ENCODE measurements at regions not wholly inside any gene's neighbourhood (a gene's known extent, or its start where the extent isn't known, plus 50 kb on each side); places are given as distances from the start of the nearest gene placed in this dataset.
"Not testable (repeated sequence)": the region's sequence is repeated elsewhere in the genome, so short reads cannot be mapped to it uniquely, and the experiment has no call there.

DNA sequence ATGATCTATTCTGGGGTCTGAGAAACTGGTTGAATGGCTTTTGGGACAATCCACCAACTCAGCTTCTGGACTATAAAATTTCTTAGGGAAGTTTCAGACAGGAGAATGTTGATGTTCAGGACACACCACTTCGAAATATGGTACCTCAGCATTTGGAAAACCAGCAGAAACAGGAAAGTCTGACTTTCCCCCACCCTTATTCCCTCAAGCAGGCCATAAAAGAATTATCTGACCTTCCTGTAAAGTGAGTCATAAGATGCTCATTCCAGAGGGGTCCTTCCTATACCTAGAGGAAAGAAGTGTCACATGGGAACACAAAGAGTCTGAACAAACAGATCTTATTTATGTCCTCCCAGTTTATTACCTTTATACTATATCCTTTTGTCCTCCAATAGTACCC is 415.0 kb downstream of the CPS1 start:
- Histone ChIP-seq H3K4me3 (no peak overlapping the region), H3K9me3 (no peaks in the 10 kb centered on the region), H3K27ac (no peak overlapping the region), H3K36me3 (no peaks in the 10 kb centered on the region), H3K4me1 (no peaks in the 10 kb centered on the region), H3K27me3 (no peaks in the 10 kb centered on the region)
- ATAC-seq (no peak), DNase-seq (no peak), FAIRE-seq (no peak)
- intact Hi-C loops (cut with DNase I): no loop called here
- 75 to 78% methylated on average over 1 of the region's 1 CpG for WGBS, 2 donors
- TF ChIP-seq, protein P1, sequence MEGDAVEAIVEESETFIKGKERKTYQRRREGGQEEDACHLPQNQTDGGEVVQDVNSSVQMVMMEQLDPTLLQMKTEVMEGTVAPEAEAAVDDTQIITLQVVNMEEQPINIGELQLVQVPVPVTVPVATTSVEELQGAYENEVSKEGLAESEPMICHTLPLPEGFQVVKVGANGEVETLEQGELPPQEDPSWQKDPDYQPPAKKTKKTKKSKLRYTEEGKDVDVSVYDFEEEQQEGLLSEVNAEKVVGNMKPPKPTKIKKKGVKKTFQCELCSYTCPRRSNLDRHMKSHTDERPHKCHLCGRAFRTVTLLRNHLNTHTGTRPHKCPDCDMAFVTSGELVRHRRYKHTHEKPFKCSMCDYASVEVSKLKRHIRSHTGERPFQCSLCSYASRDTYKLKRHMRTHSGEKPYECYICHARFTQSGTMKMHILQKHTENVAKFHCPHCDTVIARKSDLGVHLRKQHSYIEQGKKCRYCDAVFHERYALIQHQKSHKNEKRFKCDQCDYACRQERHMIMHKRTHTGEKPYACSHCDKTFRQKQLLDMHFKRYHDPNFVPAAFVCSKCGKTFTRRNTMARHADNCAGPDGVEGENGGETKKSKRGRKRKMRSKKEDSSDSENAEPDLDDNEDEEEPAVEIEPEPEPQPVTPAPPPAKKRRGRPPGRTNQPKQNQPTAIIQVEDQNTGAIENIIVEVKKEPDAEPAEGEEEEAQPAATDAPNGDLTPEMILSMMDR (IDR thresholded peaks at IDR 0.05): no peak

DNA sequence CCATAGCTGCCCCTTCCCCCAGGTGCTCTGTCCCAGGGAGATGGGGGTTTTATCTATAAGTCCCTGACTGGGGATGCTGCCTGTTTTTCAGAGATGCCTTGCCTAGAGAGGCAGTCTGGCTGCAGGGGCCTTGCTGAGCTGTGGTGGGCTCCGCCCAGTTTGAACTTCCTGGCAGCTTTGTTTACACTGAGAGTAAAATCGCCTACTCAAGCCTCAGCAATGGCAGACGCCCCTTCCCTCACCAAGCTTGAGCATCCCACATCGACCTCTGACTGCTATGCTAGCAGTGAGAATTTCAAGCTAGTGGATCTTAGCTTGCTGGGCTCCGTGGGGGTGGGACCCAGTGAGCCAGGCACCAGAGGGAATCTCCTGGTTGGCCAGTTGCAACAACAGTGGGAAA is 430.4 kb downstream of the CPS1 start:
- not testable (repeated sequence) for FAIRE-seq, H3K27me3 ChIP-seq, DNase-seq

DNA sequence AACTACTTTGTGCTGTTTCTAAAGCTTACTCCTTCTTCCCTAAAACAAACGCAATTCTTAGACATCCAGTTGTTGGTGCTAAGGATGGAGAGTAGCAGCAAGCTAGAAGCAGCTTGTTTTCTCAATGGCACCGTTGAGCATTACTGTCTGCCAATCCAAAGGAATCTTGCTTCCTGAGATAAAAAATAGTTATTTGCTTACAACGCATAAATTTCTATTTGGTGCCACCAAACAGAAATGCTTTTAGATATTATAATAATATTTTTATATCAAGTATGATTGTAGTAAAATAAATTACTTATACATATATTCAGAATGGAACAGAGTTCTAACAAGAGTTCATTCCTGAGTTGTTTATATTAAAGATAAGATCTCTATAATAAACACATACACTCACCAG is 434.7 kb downstream of the CPS1 start:
- TF ChIP-seq, protein P1 (IDR thresholded peaks at IDR 0.05): no peak
- H3K27ac ChIP-seq: no peak overlapping the region
- WGBS, 2 donors: 61 to 79% methylated on average over 3 of the region's 3 CpGs
- intact Hi-C loops (cut with DNase I): no loop called here
- no peak overlapping the region for H3K4me3 ChIP-seq
- H3K9me3 ChIP-seq: no peaks in the 10 kb centered on the region
- H3K36me3 ChIP-seq: no peaks in the 10 kb centered on the region
- ATAC-seq: no peak
- H3K4me1 ChIP-seq: peaks cover 0 to 4% (median 0%) of the 10 kb centered on the region in 3 donors
- DNase-seq: no peak
- H3K27me3 ChIP-seq: no peaks in the 10 kb centered on the region
- no peak for FAIRE-seq

More for the DNA sequence above, 430.4 kb downstream of the CPS1 start:
- WGBS, 2 donors: 52 to 65% methylated on average over 5 of the region's 5 CpGs
- H3K4me3 ChIP-seq; H3K27ac ChIP-seq; H3K4me1 ChIP-seq; H3K36me3 ChIP-seq; ATAC-seq; H3K9me3 ChIP-seq; intact Hi-C loops (cut with DNase I): not testable (repeated sequence)

DNA sequence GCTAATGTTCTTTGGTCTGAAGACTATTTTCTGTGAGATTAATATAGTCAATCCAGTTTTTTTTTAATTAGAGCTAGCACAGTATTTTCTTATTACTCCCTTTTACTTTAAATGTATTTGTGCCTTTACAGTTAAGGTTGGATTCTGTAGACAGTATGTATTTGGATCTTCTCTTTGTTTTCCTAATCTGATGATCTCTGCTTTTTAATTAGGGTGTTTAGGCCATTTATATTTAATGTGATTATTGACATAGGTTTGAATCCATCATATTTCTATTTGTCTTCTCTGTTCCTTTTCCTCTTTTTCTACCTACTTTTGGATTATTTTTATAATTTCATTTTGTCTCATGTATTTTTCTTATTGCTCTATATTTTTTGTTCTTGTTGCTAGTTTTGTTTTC is 437.7 kb downstream of the CPS1 start:
- TF ChIP-seq, protein P1 (IDR thresholded peaks at IDR 0.05): no peak

DNA sequence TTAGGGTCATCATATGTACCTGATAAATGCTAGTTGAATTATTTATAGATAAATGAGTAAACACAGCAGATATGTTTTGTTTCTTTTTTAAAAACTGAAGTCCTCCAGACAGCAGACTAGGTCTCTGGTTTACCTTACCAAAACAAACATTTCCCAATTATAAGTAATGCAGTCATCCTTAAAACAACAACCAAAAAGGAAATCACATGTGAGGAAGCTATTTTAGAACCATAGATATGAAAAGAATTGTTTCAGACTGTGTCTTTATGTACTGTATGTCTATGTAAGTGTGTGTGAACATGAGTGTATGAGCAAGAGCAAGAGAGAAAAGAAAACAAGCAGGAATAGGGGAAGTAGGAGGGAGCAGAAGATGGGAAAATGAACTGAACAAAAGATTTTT is 441.0 kb downstream of the CPS1 start:
- no peaks in the 10 kb centered on the region for H3K4me1 ChIP-seq
- no peaks in the 10 kb centered on the region for H3K27me3 ChIP-seq
- no peaks in the 10 kb centered on the region for H3K36me3 ChIP-seq
- ATAC-seq: no peak
- FAIRE-seq: no peak
- no peak overlapping the region for H3K27ac ChIP-seq
- H3K9me3 ChIP-seq: no peaks in the 10 kb centered on the region
- TF ChIP-seq, protein P1 (IDR thresholded peaks at IDR 0.05): no peak
- no peak for DNase-seq
- no peak overlapping the region for H3K4me3 ChIP-seq
- intact Hi-C loops (cut with DNase I): no loop called here

More for the DNA sequence above, 437.7 kb downstream of the CPS1 start:
- Histone ChIP-seq H3K36me3 (no peaks in the 10 kb centered on the region), H3K4me1 (peaks cover 0 to 4% (median 0%) of the 10 kb centered on the region in 3 donors), H3K4me3 (no peak overlapping the region), H3K9me3 (no peaks in the 10 kb centered on the region), H3K27ac (no peak overlapping the region), H3K27me3 (no peaks in the 10 kb centered on the region)
- no peak for FAIRE-seq
- ATAC-seq: no peak
- DNase-seq: no peak
- intact Hi-C loops (cut with DNase I): no loop called here

DNA sequence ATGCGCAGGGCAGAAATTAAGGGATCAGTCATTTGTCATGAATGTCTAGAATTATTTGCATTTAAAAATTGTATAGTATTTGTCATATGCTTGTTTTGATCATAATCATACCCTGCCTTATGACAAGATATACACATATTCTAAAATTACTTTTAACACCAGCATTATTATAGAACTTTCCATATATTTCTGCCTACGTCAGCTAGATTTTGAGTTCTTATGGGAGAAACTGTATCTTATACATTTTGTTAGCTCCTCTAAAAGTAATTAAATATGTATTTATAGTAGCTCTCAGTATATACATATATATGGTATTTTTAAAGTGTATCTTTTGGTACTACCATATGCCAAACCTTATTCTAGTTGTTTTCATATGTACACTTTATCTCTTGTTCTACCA is 441.9 kb downstream of the CPS1 start:
- 90 to 97% methylated on average over 2 of the region's 2 CpGs for WGBS, 2 donors
- H3K4me3 ChIP-seq: no peak overlapping the region
- no peaks in the 10 kb centered on the region for H3K4me1 ChIP-seq
- DNase-seq (no peak), ATAC-seq (no peak), FAIRE-seq (no peak)
- H3K27me3 ChIP-seq: no peaks in the 10 kb centered on the region
- no peaks in the 10 kb centered on the region for H3K9me3 ChIP-seq
- TF ChIP-seq, protein P1 (IDR thresholded peaks at IDR 0.05): no peak
- H3K36me3 ChIP-seq: no peaks in the 10 kb centered on the region
- H3K27ac ChIP-seq: no peak overlapping the region
- intact Hi-C loops (cut with DNase I): no loop called here
